ENCODE measurements at regions not wholly inside any gene's neighbourhood (a gene's known extent, or its start where the extent isn't known, plus 50 kb on each side); places are given as distances from the start of the nearest gene placed in this dataset.
"Not testable (repeated sequence)": the region's sequence is repeated elsewhere in the genome, so short reads cannot be mapped to it uniquely, and the experiment has no call there.

- no peak for DNase-seq (ENCODE audit: low spot score)
Observed at GRCh38 chr7:94174375-94174774, 170.2 kb upstream of the BET1 start.

- DNase-seq (ENCODE audit: low spot score) = no peak
Observed at GRCh38 chr7:94174956-94175355, 170.8 kb upstream of the BET1 start.

GRCh38 chr7:94176694-94177200, 172.6 kb upstream of the BET1 start:
- no peak for DNase-seq (ENCODE audit: low spot score)

GRCh38 chr7:94177441-94177840, 173.3 kb upstream of the BET1 start:
- no peak for DNase-seq (ENCODE audit: low spot score)

GRCh38 chr7:94178230-94178629, 174.1 kb upstream of the BET1 start:
- no peak for DNase-seq (ENCODE audit: low spot score)

GRCh38 chr7:94179466-94179865, 175.3 kb upstream of the BET1 start:
- no peak for DNase-seq (ENCODE audit: low spot score)

GRCh38 chr7:94182066-94182465, 177.9 kb upstream of the BET1 start:
- no peak for DNase-seq (ENCODE audit: low spot score)

- DNase-seq (ENCODE audit: low spot score) = no peak
Observed at GRCh38 chr7:94182721-94183120, 178.6 kb upstream of the BET1 start.

GRCh38 chr7:94183289-94183749, 179.2 kb upstream of the BET1 start:
- DNase-seq (ENCODE audit: low spot score) = no peak

GRCh38 chr7:94183891-94184290, 179.7 kb upstream of the BET1 start:
- no peak for DNase-seq (ENCODE audit: low spot score)

GRCh38 chr7:94188350-94188749, 184.2 kb upstream of the BET1 start:
- no peak for DNase-seq (ENCODE audit: low spot score)

GRCh38 chr7:94190599-94191061, 186.5 kb upstream of the BET1 start:
- DNase-seq (ENCODE audit: low spot score) = no peak

GRCh38 chr7:94194426-94194825, 190.3 kb upstream of the BET1 start:
- not testable (repeated sequence) for DNase-seq (ENCODE audit: low spot score)

- DNase-seq (ENCODE audit: low spot score) = no peak
Observed at GRCh38 chr7:94195201-94195600, 191.0 kb upstream of the BET1 start.

- DNase-seq (ENCODE audit: low spot score) = no peak
Observed at GRCh38 chr7:94195813-94196212, 191.7 kb upstream of the BET1 start.

- no peak for DNase-seq (ENCODE audit: low spot score)
Observed at GRCh38 chr7:94205529-94205928, 189.2 kb upstream of the COL1A2 start.

- DNase-seq (ENCODE audit: low spot score) = no peak
Observed at GRCh38 chr7:94206295-94206694, 188.4 kb upstream of the COL1A2 start.

GRCh38 chr7:94212160-94212559, 182.5 kb upstream of the COL1A2 start:
- no peak for DNase-seq (ENCODE audit: low spot score)

- no peak for DNase-seq (ENCODE audit: low spot score)
Observed at GRCh38 chr7:94216944-94217461, 177.7 kb upstream of the COL1A2 start.

GRCh38 chr7:94217766-94218165, 176.9 kb upstream of the COL1A2 start:
- no peak for DNase-seq (ENCODE audit: low spot score)

- DNase-seq (ENCODE audit: low spot score) = no peak
Observed at GRCh38 chr7:94222516-94222915, 172.2 kb upstream of the COL1A2 start.

GRCh38 chr7:94223375-94224084, 171.2 kb upstream of the COL1A2 start:
- no peak for DNase-seq (ENCODE audit: low spot score)

- DNase-seq (ENCODE audit: low spot score) = no peak
Observed at GRCh38 chr7:94228223-94228622, 166.5 kb upstream of the COL1A2 start.

GRCh38 chr7:94228678-94229077, 166.0 kb upstream of the COL1A2 start:
- DNase-seq (ENCODE audit: low spot score) = no peak
